HG02981 (cell line): ENCODE measurements at regions not wholly inside any gene's neighbourhood (a gene's known extent, or its start where the extent isn't known, plus 50 kb on each side); places are given as distances from the start of the nearest gene placed in this dataset.

Experiments used
- ATAC-seq: cut with Tn5 transposase; IDR thresholded peaks from one replicate; pipeline ENCODE4 v1.9.1; 2021; ENCODE audit warnings: mild to moderate bottlenecking, moderate library complexity; ENCODE audit not compliant: unreplicated experiment

DNA sequence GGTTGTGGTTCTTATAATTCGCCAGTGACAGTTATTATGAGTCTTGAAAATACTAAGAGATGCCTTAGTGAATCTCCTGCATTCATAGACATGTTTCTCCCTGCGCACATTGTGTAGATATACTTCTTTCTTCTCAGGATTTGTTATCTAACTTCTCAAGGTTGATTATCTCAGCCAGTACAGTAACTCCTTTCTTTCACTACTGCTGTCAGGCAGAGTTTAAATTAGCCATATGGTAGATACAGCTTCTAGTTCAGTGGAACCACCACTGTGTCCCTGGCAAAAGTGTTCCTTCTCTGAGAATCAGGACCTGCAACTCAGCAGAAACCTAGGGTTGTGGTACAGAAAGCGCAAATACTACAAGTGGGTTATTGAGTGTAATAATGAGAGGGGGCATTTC is 175.0 kb upstream of the SGO1 start:
- ATAC-seq, result no peak

DNA sequence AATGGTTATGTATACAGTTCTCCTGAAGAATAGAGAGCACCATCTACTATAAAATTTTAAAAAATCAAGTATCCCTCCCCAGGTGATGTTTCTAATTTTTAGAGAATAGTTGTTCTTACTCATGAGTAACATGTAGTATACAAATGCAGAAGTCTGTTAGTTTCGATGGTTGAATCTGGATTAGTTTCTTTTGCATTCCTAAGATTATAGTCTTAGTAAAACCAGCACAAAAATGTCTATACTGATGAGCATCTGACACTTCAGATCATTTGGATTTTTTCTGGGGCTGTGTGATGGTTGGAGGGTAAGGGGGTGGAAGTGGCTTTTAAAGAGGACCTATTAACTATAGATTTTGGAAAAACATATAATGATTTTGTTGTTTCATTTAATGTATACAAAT is 167.3 kb upstream of the SGO1 start:
- ATAC-seq, result no peak

GRCh38 chr3:20352546-20353179 is 166.7 kb upstream of the SGO1 start:
- ATAC-seq, result no peak

- ATAC-seq, result no peak
Measured at GRCh38 chr3:20350449-20350848, 164.4 kb upstream of the SGO1 start.

DNA sequence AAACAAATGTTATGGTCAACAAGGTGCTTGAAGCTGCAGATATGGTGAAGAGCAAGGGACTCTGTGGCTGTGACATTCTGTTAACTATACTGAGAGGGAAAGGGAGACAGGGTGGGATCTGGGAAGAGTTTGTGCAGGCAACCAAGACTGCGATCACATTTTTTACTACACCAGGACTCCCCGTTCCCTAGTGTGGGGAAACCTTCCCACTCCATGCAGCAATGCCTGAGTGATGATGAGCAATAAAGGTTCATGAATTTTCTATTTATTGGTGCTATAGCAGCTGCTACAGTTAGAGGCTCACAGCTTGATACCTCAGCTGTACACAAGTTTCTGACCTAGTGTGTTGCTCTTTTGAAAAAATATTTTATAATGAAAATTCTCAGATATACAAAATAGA is 160.9 kb upstream of the SGO1 start:
- ATAC-seq, result no peak

GRCh38 chr3:20346369-20346768 is 160.4 kb upstream of the SGO1 start:
- ATAC-seq, result no peak

- no peak for ATAC-seq
Measured at GRCh38 chr3:20344400-20344959, 158.5 kb upstream of the SGO1 start.

DNA sequence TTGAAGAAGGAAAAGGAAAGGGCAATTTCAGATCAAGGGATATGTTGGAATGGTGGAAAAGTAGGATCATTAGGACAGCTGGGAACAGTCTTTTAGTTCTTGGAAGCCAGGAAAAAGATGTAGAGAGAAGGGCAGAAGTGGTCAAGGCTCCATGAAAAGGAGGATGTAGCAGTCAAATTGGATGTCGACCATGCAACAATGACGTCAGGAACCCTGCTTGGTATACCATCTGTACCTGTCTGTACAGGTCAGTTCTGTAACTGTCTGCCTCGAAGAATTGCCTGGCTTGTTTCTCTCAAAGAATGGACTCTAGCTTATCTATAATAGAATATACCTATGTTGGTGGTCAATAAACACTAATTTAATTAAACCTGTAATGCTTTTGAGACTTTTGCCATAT is 157.8 kb upstream of the SGO1 start:
- ATAC-seq, result no peak

DNA sequence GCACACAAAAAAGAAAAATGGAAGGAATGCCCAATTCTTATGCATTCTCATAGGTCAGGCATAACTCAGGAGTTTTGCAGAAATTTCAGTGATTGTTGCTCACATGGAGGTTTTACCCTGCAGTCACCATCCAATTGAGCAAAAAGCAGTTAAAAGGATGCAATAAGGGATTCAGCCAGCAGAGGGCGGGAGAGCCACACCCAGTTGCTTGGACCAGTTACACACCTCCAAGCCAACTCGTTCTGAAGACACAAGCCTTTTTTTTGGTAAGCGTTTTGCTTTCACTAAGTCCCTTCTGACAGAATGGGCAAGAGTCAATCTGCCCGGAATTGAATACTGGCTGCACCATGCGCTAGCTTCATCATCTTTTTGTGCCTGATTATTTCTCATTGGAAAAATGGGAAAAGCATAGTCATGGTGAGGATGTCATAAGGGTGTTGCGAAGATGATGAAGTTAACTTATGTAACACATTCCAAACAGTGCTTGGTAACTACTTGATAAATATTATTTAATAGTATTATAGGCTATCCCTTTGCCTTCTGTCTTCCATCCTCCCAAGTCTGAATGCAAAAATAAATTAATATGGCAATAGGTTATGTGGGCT is 154.4 kb upstream of the SGO1 start:
- ATAC-seq, result peak; percentile 84

GRCh38 chr3:20336572-20336971 is 150.6 kb upstream of the SGO1 start:
- no peak for ATAC-seq

DNA sequence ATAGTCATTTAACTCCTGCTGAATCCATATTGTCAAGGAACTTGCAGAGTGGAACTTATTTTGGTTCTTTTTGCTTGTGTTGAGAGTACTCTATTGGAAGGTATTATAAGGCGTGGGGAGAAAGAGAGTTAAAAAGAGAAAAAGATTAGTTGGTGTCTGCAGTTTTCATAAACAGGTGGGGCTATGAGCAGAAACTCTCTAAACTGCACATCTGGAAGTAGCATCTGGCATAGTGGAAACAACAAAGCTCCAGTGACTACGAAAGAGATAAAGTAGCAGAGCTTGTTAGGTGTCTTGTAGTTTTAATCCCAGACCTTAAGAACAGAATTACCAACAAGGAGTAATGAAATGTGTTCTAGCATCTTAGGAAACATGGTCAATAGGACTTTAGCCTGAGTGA is 148.8 kb upstream of the SGO1 start:
- ATAC-seq, result no peak

- ATAC-seq, result no peak
Measured at GRCh38 chr3:20327889-20328288, 141.9 kb upstream of the SGO1 start.

DNA sequence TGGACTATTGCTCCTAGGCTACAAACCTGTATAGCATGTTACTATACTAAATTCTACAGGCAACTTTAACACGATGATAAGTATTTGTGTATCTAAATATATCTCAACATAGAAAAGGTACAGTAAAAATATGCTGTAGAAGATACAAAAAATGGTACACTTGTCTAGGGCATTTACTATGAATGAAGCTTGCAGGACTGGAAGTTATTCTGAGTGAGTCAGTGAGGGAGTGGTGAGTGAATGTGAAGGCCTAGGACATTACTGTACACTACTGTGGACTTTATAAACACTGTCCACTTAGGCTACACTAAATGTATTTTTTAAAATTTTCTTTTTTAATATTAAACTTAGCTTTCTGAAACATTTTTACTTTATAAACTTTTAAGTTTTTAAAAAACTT is 140.5 kb upstream of the SGO1 start:
- ATAC-seq, result no peak

DNA sequence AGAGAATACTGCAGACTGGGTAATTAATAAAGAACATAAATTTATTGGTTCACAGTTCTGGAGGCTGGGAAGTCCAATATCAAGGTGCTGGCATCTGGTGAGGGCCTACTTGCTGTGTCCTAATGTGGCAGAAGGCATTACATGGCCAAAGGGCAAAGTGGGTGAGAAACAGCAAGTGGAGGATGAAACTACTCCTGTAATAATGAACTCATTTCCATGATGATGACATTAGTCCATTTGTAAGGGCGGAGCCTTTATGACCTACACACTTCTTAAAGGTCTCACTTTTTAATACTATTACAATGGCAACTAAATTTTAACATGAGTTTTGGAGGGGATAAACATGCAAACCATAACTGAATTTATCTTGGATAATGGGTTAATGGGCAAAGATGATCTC is 139.6 kb upstream of the SGO1 start:
- no peak for ATAC-seq

DNA sequence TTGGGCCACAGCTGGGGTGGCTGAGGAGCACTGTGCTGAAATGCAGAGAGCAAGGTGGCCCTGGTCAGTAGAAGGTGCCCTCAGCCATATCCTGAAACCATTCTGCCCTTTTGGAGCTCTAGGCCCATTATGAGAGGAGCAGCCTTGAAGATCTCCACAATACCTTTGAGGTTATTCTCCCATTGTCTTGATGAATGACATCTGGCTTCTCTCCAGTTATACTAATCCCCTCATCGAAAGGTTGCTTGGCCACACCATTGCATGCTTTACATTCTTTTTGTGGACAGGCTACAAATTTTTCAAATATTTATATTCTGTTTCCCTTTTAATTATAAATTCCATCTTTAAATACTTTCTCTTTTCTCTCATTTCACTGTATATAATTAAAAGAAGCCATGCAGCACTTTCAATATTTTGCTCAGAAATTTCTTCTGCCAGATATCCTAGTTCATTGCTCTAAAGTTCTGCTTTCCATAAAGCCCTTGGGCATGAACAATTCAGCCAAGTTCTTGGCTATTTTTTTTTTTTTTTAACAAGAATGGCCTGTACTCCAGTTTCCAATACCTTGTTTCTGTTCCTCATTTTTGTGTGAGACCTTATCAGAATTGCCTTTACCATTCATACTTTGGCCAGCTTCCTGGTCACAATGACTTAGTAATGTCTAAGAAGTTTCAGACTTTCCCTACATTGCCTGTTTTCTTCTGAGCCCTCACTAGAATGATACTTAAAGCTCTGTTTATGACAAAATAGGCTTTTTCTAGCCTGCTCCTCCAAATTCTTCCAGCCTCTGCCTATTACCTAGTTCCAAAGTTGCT is 138.9 kb upstream of the SGO1 start:
- ATAC-seq, result peak; percentile 98

- ATAC-seq, result no peak
Measured at GRCh38 chr3:20323307-20323927, 137.4 kb upstream of the SGO1 start.

DNA sequence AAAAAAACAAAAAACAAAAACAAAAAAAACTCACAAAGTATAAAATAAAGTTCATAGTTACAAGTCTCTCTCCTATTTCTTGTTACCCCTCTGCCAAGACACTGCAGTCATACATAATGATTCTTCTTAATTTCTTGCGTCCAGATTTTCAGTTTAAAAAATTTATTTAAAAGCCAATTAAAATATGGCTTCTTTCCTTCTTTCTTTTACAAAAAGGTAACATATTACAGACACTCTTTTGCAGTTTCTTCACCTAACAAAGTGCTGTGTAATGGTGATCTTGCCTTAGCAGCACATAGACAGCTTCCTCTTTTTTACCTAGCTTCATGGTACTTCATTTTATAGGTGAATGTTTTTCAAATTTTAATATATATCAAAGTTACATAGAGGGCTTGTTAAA is 136.1 kb upstream of the SGO1 start:
- ATAC-seq, result no peak

- ATAC-seq, result no peak
Measured at GRCh38 chr3:20321391-20322047, 135.5 kb upstream of the SGO1 start.

DNA sequence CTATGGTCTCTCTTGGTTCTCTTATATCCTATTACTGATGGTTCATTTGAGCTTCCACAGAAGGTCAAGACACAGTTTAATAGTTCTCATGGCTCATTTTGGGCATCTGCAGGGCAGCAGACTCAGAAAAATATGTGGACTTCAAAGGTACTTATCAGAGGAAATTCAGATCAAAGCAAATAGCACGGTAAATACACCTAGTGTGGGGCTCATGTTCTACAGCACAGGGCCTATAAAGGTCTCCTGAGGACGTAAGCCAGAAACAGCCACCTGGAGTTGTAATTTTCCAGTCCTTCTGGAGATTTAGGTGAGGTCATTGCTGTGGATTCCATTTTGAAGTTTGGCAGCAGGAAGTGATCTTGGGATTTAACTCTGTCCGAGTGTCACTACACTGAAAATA is 134.5 kb upstream of the SGO1 start:
- ATAC-seq, result no peak

GRCh38 chr3:20319551-20319950 is 133.5 kb upstream of the SGO1 start:
- no peak for ATAC-seq

GRCh38 chr3:20317616-20318015 is 131.6 kb upstream of the SGO1 start:
- ATAC-seq, result no peak
